ENCODE measurements at regions not wholly inside any gene's neighbourhood (a gene's known extent, or its start where the extent isn't known, plus 50 kb on each side); places are given as distances from the start of the nearest gene placed in this dataset.

DNA sequence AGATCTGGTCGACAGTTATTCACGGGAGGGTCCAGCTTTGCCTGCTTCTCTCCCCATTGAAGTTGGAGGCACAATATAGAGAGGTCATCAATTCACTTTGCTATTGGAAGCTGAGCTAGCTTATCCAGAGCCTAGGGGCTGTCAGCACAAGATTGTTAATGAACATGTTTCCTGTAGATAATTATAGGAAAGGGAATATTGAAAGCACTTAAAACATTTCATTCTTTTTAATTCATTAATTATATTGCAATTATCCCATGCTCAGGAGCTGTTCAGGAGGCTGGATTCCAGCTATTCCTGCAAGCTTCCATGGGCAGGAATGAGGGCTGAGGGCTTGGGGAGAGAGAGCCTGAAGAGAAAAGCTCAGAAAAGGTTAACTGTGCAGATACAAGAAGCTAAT is 153.1 kb upstream of the BRINP1 start:
- no peaks in the 10 kb centered on the region for H3K36me3 Mint-ChIP-seq
- H4K20me1 ChIP-seq (ENCODE audit: insufficient read depth, low read length) = no peaks in the 10 kb centered on the region
- H3K27me3 ChIP-seq (ENCODE audit: control insufficient read depth in 2 of 2, insufficient read depth in 2 of 2, low read length in 2 of 2) = no peaks in the 10 kb centered on the region
- no peak overlapping the region for H2AFZ ChIP-seq (ENCODE audit: insufficient read depth, low read depth, low read length, poor library complexity, severe bottlenecking)
- intact Hi-C loops (cut with micrococcal nuclease) = no loop called here
- no peaks in the 10 kb centered on the region for H3K4me1 Mint-ChIP-seq
- H3K9ac ChIP-seq (ENCODE audit: insufficient read depth, low read length, poor library complexity, severe bottlenecking) = no peak overlapping the region
- no peak overlapping the region for H3K4me3 ChIP-seq (replicated peaks in 1 of 3; ENCODE audit: low read depth in 2 of 3, low read length in 3 of 3)
- DNase-seq = no peak
- H3K79me2 ChIP-seq (ENCODE audit: insufficient read depth, low read length) = no peaks in the 10 kb centered on the region
- peaks cover 0 to under 1% (median 0%) of the 10 kb centered on the region in 3 donors for H3K27me3 Mint-ChIP-seq (ENCODE audit: low read depth in 3 of 3)
- TF ChIP-seq, protein P1, sequence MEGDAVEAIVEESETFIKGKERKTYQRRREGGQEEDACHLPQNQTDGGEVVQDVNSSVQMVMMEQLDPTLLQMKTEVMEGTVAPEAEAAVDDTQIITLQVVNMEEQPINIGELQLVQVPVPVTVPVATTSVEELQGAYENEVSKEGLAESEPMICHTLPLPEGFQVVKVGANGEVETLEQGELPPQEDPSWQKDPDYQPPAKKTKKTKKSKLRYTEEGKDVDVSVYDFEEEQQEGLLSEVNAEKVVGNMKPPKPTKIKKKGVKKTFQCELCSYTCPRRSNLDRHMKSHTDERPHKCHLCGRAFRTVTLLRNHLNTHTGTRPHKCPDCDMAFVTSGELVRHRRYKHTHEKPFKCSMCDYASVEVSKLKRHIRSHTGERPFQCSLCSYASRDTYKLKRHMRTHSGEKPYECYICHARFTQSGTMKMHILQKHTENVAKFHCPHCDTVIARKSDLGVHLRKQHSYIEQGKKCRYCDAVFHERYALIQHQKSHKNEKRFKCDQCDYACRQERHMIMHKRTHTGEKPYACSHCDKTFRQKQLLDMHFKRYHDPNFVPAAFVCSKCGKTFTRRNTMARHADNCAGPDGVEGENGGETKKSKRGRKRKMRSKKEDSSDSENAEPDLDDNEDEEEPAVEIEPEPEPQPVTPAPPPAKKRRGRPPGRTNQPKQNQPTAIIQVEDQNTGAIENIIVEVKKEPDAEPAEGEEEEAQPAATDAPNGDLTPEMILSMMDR (IDR thresholded peaks at IDR 0.05) = no peak
- no peaks in the 10 kb centered on the region for H3K4me1 ChIP-seq (ENCODE audit: control insufficient read depth in 1 of 2, insufficient read depth in 2 of 2, low read length in 2 of 2)
- no peaks in the 10 kb centered on the region for H3K9me3 ChIP-seq (replicated peaks in 1 of 2; ENCODE audit: control insufficient read depth in 1 of 2, insufficient read depth in 1 of 2, low read length in 2 of 2)
- no peak overlapping the region for H3K4me3 Mint-ChIP-seq
- H3K9me3 Mint-ChIP-seq = peaks cover 0 to 5% (median 0%) of the 10 kb centered on the region in 7 donors
- no peak overlapping the region for H3K27ac Mint-ChIP-seq
- H3K36me3 ChIP-seq (replicated peaks in 1 of 2; ENCODE audit: control insufficient read depth in 1 of 2, insufficient read depth in 2 of 2, low read length in 2 of 2) = no peaks in the 10 kb centered on the region
- no peak overlapping the region for H3K27ac ChIP-seq (ENCODE audit: low read depth in 1 of 2, low read length in 2 of 2)
- no peak overlapping the region for H3K4me2 ChIP-seq (replicated peaks; ENCODE audit: extremely low read depth, low read length, poor library complexity, severe bottlenecking)
- WGBS (ENCODE audit: insufficient coverage) = 92% methylated on average over 2 of the region's 2 CpGs

DNA sequence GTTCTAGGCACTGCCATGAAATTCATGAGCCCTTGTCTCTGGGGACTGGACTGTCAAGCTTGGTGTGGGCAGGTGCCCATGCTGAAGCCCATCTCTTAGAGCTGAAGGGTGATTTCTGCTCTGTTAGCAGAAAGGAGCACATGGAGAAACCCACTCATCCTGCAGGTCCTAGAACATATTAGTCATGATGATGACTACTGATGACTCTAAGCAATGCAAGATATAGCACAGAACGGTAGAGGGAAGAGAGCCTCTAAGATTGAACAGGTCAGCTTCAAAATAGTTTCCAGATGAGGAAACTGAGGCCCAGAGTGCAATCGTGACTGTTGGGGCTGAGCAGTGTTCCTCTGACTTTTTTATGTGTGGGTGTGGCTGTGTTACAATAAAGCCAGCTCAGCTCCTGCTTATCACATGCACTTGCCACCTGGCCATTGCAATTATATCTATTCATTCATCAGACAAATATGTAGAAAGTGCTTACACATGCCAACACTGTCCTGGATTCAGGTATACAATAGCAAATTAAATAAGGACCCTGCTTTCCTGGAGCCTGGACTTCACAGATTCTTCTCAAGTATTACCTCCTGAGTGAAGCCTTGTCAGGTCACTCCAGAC is 140.2 kb upstream of the BRINP1 start:
- no peaks in the 10 kb centered on the region for H3K36me3 ChIP-seq (replicated peaks in 1 of 2; ENCODE audit: control insufficient read depth in 1 of 2, insufficient read depth in 2 of 2, low read length in 2 of 2)
- Mint-ChIP-seq H3K27me3 (ENCODE audit: low read depth in 3 of 3) (no peaks in the 10 kb centered on the region), H3K9me3 (peaks cover 0 to 5% (median 2%) of the 10 kb centered on the region in 7 donors), H3K4me1 (no peaks in the 10 kb centered on the region), H3K4me3 (no peak overlapping the region), H3K36me3 (no peaks in the 10 kb centered on the region), H3K27ac (no peak overlapping the region)
- no peak overlapping the region for H3K4me2 ChIP-seq (replicated peaks; ENCODE audit: extremely low read depth, low read length, poor library complexity, severe bottlenecking)
- H3K9me3 ChIP-seq (replicated peaks in 1 of 2; ENCODE audit: control insufficient read depth in 1 of 2, insufficient read depth in 1 of 2, low read length in 2 of 2) = no peaks in the 10 kb centered on the region
- H4K20me1 ChIP-seq (ENCODE audit: insufficient read depth, low read length) = no peaks in the 10 kb centered on the region
- TF ChIP-seq, protein P1 (IDR thresholded peaks at IDR 0.05) = no peak
- H3K79me2 ChIP-seq (ENCODE audit: insufficient read depth, low read length) = no peaks in the 10 kb centered on the region
- no peak overlapping the region for H3K27ac ChIP-seq (ENCODE audit: low read depth in 1 of 2, low read length in 2 of 2)
- no peak overlapping the region for H3K9ac ChIP-seq (ENCODE audit: insufficient read depth, low read length, poor library complexity, severe bottlenecking)
- no peak for DNase-seq
- intact Hi-C loops (cut with micrococcal nuclease) = no loop called here
- no peaks in the 10 kb centered on the region for H3K27me3 ChIP-seq (ENCODE audit: control insufficient read depth in 2 of 2, insufficient read depth in 2 of 2, low read length in 2 of 2)
- no peaks in the 10 kb centered on the region for H3K4me1 ChIP-seq (ENCODE audit: control insufficient read depth in 1 of 2, insufficient read depth in 2 of 2, low read length in 2 of 2)
- H2AFZ ChIP-seq (ENCODE audit: insufficient read depth, low read depth, low read length, poor library complexity, severe bottlenecking) = no peak overlapping the region
- 100% methylated on average over 1 of the region's 2 CpGs for WGBS (ENCODE audit: insufficient coverage)
- no peak overlapping the region for H3K4me3 ChIP-seq (replicated peaks in 1 of 3; ENCODE audit: low read depth in 2 of 3, low read length in 3 of 3)

Data from CD14-positive monocyte (primary cell).